ENCODE measurements at regions not wholly inside any gene's neighbourhood (a gene's known extent, or its start where the extent isn't known, plus 50 kb on each side); places are given as distances from the start of the nearest gene placed in this dataset.

- DNase-seq = no peak
These were observed 169.6 kb upstream of the GMDS start for GRCh38 chr6:2414885-2415547.

- DNase-seq = no peak
These were observed 167.3 kb upstream of the GMDS start for GRCh38 chr6:2412731-2413130.

DNA sequence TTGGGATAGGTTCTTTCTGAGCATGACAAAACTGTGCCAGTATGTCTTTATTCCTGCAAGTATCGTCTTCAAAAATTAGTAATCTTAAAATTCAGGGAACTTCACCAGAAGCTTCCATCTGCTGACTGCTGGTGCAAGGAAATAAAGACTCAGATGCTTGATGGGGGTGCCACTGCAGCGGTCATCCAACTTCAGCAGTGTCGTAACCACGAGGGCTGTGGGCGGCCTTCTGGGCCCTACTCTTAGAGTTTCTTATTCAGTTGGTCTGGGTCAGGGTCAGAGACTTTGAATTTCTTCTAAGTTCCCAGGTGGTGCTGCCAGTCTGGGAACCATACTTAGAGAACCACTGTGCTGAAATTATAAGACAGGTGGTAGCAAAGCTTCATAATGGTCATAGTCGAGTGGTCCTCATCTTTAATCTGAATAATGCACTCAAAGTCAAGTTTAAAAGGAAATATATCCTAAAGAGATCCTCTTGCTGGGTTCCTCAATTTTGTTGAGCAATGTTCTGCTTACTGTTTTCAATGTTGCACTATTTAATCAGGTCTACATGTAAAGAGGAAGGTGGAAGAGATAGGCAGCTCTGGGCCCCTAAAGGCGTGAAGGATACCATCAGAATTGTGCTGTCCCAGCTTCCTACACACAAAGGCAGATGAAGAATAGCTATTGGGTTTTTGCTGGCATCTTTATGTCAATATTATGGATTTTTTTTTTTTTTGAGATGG lies 165.4 kb upstream of the GMDS start:
- no peak for DNase-seq

GRCh38 chr6:2407525-2407924 lies 162.1 kb upstream of the GMDS start:
- DNase-seq = no peak

DNA sequence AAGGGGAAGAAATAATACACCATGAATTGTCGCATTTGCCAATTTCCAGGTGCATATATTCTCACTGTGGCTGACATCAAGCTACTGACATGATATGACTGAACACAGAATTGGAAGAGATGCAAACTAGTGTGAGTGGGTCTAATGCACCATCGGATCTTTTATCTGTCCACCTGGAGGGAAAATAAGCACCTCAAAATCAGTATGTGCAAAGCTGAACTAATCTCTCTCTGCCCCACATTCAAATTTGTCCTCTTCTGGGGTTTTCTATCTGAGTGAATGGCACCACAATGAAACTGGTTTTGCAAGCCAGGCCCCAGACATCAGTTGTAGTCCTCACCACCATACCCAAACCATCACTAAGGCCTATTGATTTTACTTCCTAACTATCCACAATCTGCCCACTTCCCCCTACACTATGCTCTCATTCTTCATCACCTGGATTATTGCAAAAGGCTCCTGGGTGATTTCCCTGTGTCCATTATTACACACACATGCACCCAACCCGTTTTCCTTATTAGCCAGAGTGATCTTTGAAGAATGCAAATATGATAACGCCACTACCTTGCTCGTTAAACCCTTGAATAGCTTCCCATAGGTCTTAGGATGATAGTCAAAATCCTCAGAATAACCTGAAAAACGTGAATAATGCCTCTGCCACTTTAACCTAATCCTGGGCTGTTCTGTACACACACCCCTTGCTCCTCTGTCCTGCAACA lies 159.0 kb upstream of the GMDS start:
- no peak for DNase-seq

DNA sequence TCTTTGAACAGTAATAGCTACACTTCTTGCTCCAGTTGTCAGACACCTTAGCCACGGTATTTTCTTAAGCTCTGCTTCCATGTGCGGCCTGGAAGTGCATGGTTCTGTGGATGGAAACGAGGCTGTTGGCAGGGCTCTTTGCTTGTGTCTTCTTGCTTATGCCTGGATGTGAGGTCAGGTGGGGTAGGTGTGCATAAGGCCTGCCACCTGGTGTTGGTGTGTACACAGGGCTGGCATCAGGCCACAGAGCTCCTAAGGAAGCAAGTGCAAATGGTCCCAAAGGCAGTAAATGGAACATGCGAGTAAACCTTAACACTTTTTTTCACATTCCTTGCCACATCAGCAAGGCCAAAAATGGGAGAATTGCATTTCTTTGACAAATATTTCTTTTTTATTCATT lies 158.1 kb upstream of the GMDS start:
- no peak for DNase-seq

- no peak for DNase-seq
These were observed 151.6 kb upstream of the GMDS start for GRCh38 chr6:2396846-2397630.

GRCh38 chr6:2396042-2396657 lies 150.7 kb upstream of the GMDS start:
- no peak for DNase-seq

DNA sequence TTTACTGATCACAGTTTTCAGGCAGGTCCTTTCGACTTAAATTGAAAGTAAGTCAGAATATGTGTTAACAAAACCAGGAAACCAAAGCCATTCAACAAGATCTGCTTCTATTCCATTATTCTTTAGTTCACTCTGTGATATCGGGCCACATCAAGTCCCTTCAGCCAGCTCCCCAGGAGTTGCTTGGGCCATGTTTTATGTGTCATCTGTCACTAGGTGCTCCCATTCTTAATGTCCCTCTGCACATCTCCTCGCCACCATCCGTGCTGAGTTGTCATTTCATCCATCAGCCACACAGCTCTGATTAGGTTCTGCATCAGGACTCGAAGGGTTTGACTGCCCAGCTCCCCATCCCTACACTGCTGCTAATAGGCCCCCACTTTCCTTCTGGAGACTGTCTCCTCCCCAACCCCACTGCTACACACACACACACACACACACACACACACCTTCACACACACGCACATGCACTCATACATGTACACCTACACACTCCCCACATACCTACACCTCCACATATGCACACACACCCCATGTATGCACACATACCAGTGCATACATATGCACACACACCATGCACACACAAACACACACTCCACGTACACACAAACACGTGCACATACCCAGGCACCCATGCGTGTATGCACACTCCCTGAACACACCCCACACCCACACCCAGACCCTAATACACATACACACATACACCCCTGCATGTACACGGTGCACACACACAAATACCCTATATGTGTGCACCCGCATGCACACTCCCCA lies 143.3 kb upstream of the GMDS start:
- no peak for DNase-seq

DNA sequence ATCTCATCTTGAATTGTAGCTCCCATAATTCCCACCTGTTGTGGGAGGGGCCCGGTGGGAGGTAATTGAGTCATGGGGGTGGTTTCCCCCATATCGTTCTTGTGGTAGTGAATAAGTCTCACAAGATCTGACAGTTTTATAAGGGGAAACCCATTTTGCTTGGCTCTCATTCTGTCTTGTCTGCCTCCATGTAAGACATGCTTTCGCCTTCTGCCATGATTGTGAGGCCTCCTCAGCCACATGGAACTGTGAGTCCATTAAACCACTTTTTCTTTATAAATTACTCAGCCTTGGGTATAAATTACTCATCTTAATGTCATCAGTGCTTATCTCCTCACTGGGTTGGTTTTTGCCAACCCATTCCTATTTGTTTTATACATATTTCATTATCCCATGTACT lies 142.0 kb upstream of the GMDS start:
- DNase-seq = no peak

- DNase-seq = no peak
These were observed 140.1 kb upstream of the GMDS start for GRCh38 chr6:2385471-2385983.

DNA sequence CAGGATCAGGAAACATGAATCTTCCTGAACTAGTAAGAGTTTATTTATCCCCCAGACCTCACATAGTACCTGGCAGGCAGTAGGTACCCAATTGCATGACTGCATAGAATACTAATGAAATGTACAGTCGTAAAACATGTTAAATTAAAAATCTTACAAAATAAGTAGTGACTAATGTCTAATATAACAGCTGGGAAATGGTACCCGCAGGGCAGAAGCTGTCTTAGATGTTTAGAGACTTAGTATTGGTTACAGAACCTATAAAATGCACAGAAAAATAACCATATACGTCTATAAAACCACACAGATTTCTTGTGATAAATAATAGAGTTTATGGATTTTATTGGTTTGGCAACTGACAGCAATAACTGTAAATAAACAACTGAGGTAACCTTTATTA lies 139.1 kb upstream of the GMDS start:
- no peak for DNase-seq

DNA sequence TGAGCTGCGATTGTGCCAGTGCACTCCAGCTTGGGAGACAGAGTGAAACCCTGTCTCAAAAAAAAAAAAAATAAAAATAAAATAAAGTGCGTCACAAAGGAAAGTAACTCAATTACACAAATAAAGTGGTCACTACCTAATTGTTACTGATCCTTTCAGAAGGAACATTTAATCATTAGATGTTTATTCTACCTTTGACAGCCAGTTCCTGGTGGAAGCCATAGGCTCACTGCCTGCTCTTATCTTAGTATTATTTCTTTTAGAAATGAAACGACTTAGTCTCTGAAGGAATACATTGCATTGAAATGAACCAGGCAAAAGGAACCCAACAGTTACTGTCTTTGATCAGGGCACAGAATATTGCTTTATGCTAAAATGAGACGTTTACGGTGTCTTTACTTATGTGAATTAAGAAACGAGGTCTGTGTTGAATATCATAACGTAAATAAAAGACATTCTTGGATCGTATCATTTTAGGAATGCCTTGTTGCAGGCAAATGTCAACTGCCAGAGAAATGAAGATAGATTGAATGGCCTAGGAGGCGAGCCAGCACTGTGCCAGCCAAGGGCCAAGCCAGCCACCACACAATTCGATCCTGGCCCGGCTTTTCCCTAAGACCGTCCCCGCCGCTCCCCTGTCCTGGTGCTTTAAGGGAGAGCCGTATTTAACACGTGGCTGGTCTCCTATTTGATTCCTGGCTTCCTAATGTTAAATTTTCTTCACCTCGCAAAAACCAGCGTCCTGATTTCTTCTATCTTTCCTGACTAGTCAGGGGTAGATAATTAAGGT lies 136.7 kb upstream of the GMDS start:
- DNase-seq = no peak

DNA sequence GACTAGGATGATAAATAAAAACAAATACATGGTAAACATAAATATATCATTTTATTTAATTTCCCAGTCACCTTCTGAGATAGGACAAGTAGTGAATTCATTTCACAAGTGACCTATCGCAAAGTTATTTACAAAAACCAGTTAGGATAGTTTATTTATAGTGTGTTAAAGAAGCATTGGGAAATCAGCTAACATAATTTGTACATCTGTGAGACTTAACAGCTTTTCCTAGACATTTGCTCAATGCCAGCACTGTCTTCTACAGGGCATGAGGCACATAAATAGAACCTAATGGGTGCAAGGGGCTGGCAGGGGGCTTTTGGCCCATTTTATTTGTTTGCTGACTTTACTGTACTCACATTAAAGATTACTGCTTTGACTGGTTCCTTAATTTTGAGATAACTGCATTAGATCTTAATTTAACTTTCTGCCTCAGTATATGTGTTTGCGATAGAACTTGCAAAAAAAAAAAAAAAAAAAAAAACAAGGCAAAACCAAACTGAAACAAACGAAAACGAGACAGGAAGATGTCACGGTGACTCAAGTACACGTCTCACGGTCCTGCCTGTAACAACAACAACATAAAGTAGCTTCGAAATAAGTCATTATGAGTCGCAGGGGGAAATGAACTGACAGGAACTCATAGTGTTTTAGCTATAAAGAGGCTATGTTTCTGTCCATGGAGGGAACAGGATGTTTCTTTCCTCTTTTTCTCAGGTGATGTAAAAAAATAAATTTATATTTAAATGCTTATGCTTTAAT lies 133.7 kb upstream of the GMDS start:
- no peak for DNase-seq

DNA sequence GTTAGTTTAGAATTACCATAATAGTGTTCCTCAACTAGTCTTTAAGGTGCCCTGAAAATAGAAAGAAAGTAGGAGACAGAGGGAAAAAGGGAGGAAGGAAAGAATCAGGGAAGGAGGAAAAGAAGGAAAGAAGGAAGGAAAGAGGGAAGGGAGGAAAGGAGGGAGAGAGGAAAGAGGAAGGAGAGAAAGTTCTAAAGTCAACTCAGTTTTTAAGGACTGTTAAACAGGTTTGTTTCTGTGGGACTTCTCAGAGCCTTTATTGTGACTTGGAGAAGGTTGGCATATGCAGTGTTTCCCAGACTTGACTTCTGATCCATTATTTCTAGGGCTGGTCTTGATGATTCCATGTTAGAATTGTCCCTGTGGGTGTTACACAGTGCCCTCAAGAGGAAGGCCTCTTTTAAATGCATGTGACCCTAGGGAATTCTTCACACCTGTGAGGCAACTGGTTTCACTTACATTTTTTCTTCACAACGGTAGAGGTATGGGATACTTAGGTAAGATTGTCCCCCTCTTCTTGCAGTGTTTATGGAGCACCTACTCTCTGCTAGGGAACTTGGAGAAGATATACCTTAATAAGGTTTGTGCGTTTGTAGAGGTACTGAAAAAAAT lies 132.7 kb upstream of the GMDS start:
- no peak for DNase-seq

DNA sequence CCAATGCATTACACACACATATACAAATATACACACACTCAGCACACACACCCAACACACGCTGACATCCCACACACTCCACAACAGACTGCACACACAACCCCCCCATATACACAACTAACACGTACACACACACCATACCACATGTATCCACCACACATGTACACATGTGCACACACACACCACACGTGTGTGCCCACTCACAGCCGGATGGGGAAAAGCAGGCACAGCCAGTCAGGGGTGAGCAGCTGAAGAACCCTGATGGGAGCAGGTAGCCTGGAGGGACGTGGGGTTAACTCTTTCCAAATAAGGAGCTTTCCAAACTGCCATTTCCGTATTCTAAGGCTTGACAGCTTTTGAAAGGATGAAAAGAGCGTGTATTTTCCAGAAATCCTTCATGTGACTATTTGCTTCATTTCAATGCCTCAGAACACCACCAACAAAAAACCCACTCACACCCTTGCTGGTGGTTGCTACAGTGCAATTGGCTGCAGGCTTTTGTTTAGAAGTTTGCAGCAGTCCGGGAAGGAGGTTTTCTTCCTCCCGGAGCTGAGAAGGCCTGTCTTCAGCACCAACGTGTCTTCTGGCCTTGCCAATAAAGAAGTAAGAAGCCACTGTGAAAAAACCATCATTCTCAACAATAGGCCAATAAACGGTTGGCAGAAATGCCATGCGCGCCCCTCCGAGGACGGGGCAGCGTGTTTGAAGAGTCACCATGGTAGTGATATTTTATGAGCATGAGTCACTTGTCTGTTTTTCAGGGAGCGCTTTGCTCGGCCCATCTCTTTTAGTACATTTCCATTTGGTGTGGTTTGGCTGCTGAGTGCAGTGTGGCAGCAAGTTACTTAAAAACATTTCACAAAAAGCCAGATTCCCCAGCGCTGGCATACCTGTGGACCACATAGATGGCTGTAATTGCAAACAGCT lies 131.3 kb upstream of the GMDS start:
- no peak for DNase-seq

- DNase-seq = no peak
These were observed 130.0 kb upstream of the GMDS start for GRCh38 chr6:2375443-2375842.

DNA sequence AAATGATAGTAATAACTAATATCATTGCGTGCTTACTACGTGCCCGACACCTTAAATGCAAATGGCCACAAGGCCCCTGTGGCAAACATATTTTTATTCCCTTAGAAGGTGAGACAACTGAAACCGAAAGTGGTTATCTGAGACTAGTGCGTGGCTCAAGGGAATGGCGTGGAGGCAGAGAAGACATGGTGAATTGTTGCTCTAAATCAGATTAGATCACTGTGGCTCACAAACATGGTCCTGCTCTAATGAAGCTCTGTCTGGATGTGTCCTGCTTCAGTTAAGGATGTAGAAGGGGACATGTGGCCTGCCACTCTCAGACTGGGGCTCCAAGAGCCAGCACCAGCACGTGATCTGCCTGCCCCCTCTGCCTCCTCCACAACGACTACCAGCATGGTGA lies 124.2 kb upstream of the GMDS start:
- DNase-seq = no peak

DNA sequence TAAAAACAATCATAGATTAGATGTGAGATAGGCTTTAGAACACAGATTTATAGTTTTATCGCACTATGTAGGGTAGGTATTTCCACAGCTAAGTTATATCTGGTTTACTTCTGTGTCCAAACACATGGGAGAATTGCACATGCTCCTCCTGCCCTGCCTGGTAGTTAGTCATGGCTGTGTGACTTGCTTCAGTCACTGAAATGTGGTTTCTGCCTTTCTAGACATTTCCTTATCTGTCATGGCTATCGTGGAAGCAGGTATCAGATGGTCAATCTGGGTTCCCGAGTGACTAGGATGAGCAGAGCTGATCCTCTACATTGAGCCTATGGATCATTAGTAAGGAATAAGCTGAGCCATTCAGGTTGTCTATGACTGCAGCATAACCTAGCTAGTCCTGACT lies 117.8 kb upstream of the GMDS start:
- no peak for DNase-seq

Measured in activated CD8-positive, alpha-beta memory T cell treated with anti-CD3 and anti-CD28 coated beads, Interleukin-2, amount 50 U/mL, for 48 hours (primary cell).